ENCODE measurements at regions not wholly inside any gene's neighbourhood (a gene's known extent, or its start where the extent isn't known, plus 50 kb on each side); places are given as distances from the start of the nearest gene placed in this dataset.

DNA sequence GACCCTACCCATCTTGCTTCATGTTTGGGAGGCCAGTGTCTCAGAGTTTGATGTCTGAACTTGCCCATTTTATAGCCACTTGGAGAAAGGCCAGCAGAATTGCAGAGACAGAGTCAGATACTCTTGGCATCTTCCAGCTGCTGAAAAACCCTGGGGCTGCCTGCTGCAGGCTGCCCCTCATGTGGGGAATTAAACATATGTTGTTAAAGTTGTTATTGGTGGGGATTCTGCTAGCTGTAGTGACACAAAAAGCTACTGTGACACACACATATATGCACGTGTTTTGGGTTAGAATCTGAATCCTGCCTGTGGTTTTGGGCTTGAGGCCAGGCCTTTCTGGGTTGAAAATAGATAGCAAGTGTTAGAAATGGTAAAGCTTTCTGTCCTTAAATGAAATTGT is 1288.4 kb downstream of the AACS start:
- no peaks in the 10 kb centered on the region for H3K36me3 ChIP-seq (ENCODE audit: control insufficient read depth, insufficient read depth, low read length)
- ATAC-seq (ENCODE audit: low read depth in 2 of 2): no peak
- H3K27ac ChIP-seq (ENCODE audit: insufficient read depth, low read length, poor library complexity, severe bottlenecking): no peak overlapping the region
- H3K4me3 Mint-ChIP-seq: no peak overlapping the region
- H3K4me1 Mint-ChIP-seq: no peaks in the 10 kb centered on the region
- peaks cover 0 to 18% (median 7%) of the 10 kb centered on the region in 7 donors for H3K9me3 Mint-ChIP-seq
- H3K4me1 ChIP-seq (ENCODE audit: control insufficient read depth, insufficient read depth, low read length, poor library complexity, severe bottlenecking): no peaks in the 10 kb centered on the region
- H3K27me3 Mint-ChIP-seq: no peaks in the 10 kb centered on the region
- no peaks in the 10 kb centered on the region for H3K36me3 Mint-ChIP-seq
- DNase-seq: no peak
- no peaks in the 10 kb centered on the region for H3K27me3 ChIP-seq (ENCODE audit: control insufficient read depth, insufficient read depth, low read length)
- H3K9me3 ChIP-seq (ENCODE audit: control insufficient read depth in 2 of 2, low read length in 2 of 2): peaks cover 2 to 7% of the 10 kb centered on the region in 2 experiments
- H3K27ac Mint-ChIP-seq: no peak overlapping the region
- H3K4me3 ChIP-seq (ENCODE audit: low read depth, low read length): no peak overlapping the region

DNA sequence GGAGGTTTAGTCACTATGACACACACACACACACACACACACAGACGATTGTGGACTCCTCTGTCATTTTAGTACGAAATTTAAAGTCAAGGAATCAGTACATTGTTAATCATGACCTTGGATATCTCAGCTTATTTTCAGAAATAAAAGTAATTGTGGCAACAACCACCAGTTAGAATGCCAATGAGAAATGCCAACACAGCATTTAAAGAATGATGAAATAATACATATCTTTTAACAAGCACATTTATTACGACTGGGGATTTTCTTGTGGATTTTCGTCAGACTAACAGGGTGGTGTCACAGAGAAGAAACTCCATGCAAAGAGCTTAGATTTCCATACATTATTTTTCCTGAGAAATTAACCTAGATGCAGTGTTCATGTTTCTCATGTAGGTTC is 1289.4 kb downstream of the AACS start:
- Histone ChIP-seq H3K27ac (ENCODE audit: insufficient read depth, low read length, poor library complexity, severe bottlenecking) (no peak overlapping the region), H3K9me3 (ENCODE audit: control insufficient read depth in 2 of 2, low read length in 2 of 2) (peaks cover 0 to 7% of the 10 kb centered on the region in 2 experiments), H3K4me3 (ENCODE audit: low read depth, low read length) (no peak overlapping the region), H3K4me1 (ENCODE audit: control insufficient read depth, insufficient read depth, low read length, poor library complexity, severe bottlenecking) (no peaks in the 10 kb centered on the region), H3K27me3 (ENCODE audit: control insufficient read depth, insufficient read depth, low read length) (no peaks in the 10 kb centered on the region), H3K36me3 (ENCODE audit: control insufficient read depth, insufficient read depth, low read length) (no peaks in the 10 kb centered on the region)
- no peak for DNase-seq
- Mint-ChIP-seq H3K27ac (no peak overlapping the region), H3K4me3 (no peak overlapping the region), H3K4me1 (no peaks in the 10 kb centered on the region), H3K36me3 (no peaks in the 10 kb centered on the region), H3K27me3 (no peaks in the 10 kb centered on the region), H3K9me3 (peaks cover 0 to 22% (median 7%) of the 10 kb centered on the region in 7 donors)
- no peak for ATAC-seq (ENCODE audit: low read depth in 2 of 2)

DNA sequence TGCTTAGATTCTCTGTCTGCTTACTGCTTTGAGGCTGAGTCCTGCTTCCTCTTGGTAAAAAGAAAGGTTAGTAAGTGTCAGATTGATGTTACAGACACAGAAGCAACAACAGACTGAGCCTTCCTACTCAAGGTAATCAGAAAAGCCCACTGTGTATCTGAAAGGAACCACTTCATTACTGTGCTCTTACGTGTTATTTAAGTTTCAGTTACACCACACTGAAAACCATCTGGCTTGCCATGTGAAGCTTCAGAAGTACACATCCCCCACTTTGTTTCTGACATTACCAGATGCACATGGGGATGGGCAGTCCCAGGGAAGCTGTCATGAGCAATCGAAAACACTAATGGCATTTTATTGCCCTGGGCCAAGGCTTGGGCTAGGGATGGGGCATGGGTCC is 1290.1 kb downstream of the AACS start:
- Histone ChIP-seq H3K4me3 (ENCODE audit: low read depth, low read length) (no peak overlapping the region), H3K36me3 (ENCODE audit: control insufficient read depth, insufficient read depth, low read length) (no peaks in the 10 kb centered on the region), H3K9me3 (ENCODE audit: control insufficient read depth in 2 of 2, low read length in 2 of 2) (peaks cover 0 to 7% of the 10 kb centered on the region in 2 experiments), H3K27me3 (ENCODE audit: control insufficient read depth, insufficient read depth, low read length) (no peaks in the 10 kb centered on the region), H3K4me1 (ENCODE audit: control insufficient read depth, insufficient read depth, low read length, poor library complexity, severe bottlenecking) (no peaks in the 10 kb centered on the region), H3K27ac (ENCODE audit: insufficient read depth, low read length, poor library complexity, severe bottlenecking) (no peak overlapping the region)
- Mint-ChIP-seq H3K27ac (no peak overlapping the region), H3K4me3 (no peak overlapping the region), H3K36me3 (no peaks in the 10 kb centered on the region), H3K27me3 (no peaks in the 10 kb centered on the region), H3K9me3 (peaks cover 2 to 29% (median 7%) of the 10 kb centered on the region in 7 donors), H3K4me1 (no peaks in the 10 kb centered on the region)
- no peak for ATAC-seq (ENCODE audit: low read depth in 2 of 2)
- no peak for DNase-seq

DNA sequence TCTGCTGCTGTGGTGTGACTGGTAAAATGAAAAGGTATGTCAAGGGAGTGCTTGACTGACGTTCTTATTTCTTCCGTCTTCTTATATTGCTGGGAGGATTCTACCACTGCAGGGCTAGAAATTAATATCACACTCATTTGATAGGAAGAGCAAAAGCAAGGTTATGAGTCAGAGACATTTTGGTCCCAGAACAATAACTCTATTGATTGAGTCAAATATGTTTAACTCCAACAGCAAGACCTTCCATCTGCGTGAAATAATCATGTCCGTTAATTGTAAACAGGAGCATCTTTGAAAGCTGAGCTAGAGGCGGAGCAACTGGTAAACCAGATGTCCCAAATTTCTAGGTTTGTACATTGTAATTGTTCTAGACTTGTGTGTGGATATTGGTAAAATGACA is 1293.6 kb downstream of the AACS start:
- peaks cover 3 to 31% (median 10%) of the 10 kb centered on the region in 7 donors for H3K9me3 Mint-ChIP-seq
- no peak overlapping the region for H3K27ac Mint-ChIP-seq

DNA sequence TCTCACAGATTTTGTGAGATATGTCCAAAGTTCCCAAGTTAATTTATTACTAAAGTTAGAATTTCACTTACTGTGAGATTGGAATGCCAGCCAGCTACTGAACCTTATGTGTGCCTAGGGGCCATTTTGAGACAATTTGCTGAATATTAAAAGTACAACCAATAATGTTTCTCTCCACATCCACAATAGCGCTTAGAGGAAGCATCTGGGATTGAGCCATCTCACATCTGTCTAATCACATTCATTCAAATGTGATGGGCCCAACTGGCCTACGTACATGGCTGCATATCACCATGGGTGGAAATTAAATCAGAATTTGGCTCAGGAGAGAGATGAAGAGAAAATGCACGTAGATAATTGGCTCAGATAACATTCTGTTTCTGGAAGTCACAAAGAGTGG is 1294.0 kb downstream of the AACS start:
- H3K27ac Mint-ChIP-seq: no peak overlapping the region
- Histone ChIP-seq H3K4me1 (ENCODE audit: control insufficient read depth, insufficient read depth, low read length, poor library complexity, severe bottlenecking) (no peaks in the 10 kb centered on the region), H3K4me3 (ENCODE audit: low read depth, low read length) (no peak overlapping the region), H3K27ac (ENCODE audit: insufficient read depth, low read length, poor library complexity, severe bottlenecking) (no peak overlapping the region), H3K9me3 (ENCODE audit: control insufficient read depth in 2 of 2, low read length in 2 of 2) (peaks cover 0 to 7% of the 10 kb centered on the region in 2 experiments), H3K27me3 (ENCODE audit: control insufficient read depth, insufficient read depth, low read length) (no peaks in the 10 kb centered on the region), H3K36me3 (ENCODE audit: control insufficient read depth, insufficient read depth, low read length) (no peaks in the 10 kb centered on the region)
- no peaks in the 10 kb centered on the region for H3K27me3 Mint-ChIP-seq
- H3K9me3 Mint-ChIP-seq: peaks cover 3 to 27% (median 10%) of the 10 kb centered on the region in 7 donors
- no peak overlapping the region for H3K4me3 Mint-ChIP-seq
- H3K4me1 Mint-ChIP-seq: no peaks in the 10 kb centered on the region
- H3K36me3 Mint-ChIP-seq: no peaks in the 10 kb centered on the region
- DNase-seq: no peak
- no peak for ATAC-seq (ENCODE audit: low read depth in 2 of 2)

More for the DNA sequence above, 1293.6 kb downstream of the AACS start:
- Mint-ChIP-seq H3K27me3 (no peaks in the 10 kb centered on the region), H3K36me3 (no peaks in the 10 kb centered on the region), H3K4me3 (no peak overlapping the region), H3K4me1 (no peaks in the 10 kb centered on the region)
- Histone ChIP-seq H3K9me3 (ENCODE audit: control insufficient read depth in 2 of 2, low read length in 2 of 2) (peaks cover 0 to 7% of the 10 kb centered on the region in 2 experiments), H3K4me3 (ENCODE audit: low read depth, low read length) (no peak overlapping the region), H3K27ac (ENCODE audit: insufficient read depth, low read length, poor library complexity, severe bottlenecking) (no peak overlapping the region), H3K27me3 (ENCODE audit: control insufficient read depth, insufficient read depth, low read length) (no peaks in the 10 kb centered on the region), H3K36me3 (ENCODE audit: control insufficient read depth, insufficient read depth, low read length) (no peaks in the 10 kb centered on the region), H3K4me1 (ENCODE audit: control insufficient read depth, insufficient read depth, low read length, poor library complexity, severe bottlenecking) (no peaks in the 10 kb centered on the region)
- DNase-seq: no peak
- no peak for ATAC-seq (ENCODE audit: low read depth in 2 of 2)

DNA sequence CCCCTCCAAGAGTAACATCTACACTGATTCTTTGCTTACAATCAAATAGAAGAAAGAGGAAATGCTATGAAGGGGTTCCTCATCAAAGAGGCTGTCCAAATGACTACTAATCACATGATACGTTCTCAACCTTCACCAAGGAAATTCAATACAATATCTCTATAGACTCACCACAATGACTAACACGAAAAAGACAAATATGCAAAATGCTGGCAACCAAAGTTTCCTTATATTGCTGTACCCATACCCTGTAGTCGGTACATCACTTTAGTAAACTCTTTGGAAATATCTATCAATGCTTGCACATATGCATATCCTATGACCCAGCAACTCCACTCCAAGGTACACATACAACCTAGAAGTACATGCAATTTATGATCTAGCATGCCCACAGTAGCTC is 1296.6 kb downstream of the AACS start:
- Histone ChIP-seq H3K36me3 (ENCODE audit: control insufficient read depth, insufficient read depth, low read length) (no peaks in the 10 kb centered on the region), H3K4me1 (ENCODE audit: control insufficient read depth, insufficient read depth, low read length, poor library complexity, severe bottlenecking) (no peaks in the 10 kb centered on the region), H3K9me3 (ENCODE audit: control insufficient read depth in 2 of 2, low read length in 2 of 2) (no peaks in the 10 kb centered on the region), H3K27ac (ENCODE audit: insufficient read depth, low read length, poor library complexity, severe bottlenecking) (no peak overlapping the region), H3K27me3 (ENCODE audit: control insufficient read depth, insufficient read depth, low read length) (no peaks in the 10 kb centered on the region), H3K4me3 (ENCODE audit: low read depth, low read length) (no peak overlapping the region)
- DNase-seq: no peak
- ATAC-seq (ENCODE audit: low read depth in 2 of 2): no peak
- H3K4me3 Mint-ChIP-seq: no peak overlapping the region
- peaks cover 3 to 21% (median 11%) of the 10 kb centered on the region in 7 donors for H3K9me3 Mint-ChIP-seq
- H3K27ac Mint-ChIP-seq: no peak overlapping the region
- no peaks in the 10 kb centered on the region for H3K27me3 Mint-ChIP-seq
- H3K36me3 Mint-ChIP-seq: no peaks in the 10 kb centered on the region
- H3K4me1 Mint-ChIP-seq: no peaks in the 10 kb centered on the region

DNA sequence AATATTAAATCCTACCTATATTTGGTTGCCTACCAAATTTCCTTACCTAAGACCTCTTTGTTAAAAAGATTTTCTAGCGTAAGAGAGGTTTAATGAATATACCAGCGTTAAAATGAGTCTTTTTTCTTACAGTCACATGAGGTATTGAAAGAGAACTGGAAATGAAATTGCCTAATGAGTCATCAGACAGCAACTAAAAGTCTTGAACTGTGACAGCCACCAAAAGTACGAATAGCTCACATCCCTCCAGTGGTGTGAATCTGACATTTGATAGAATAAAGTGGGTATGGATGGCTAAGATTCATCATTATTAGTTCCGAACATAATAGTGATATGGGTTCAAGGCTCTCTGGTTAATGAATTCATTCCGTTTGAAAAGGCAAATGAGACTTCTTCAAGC is 1297.3 kb downstream of the AACS start:
- H3K27ac ChIP-seq (ENCODE audit: insufficient read depth, low read length, poor library complexity, severe bottlenecking): no peak overlapping the region
- no peaks in the 10 kb centered on the region for H3K4me1 ChIP-seq (ENCODE audit: control insufficient read depth, insufficient read depth, low read length, poor library complexity, severe bottlenecking)
- no peaks in the 10 kb centered on the region for H3K4me1 Mint-ChIP-seq
- H3K4me3 Mint-ChIP-seq: no peak overlapping the region
- no peak for ATAC-seq (ENCODE audit: low read depth in 2 of 2)
- H3K27me3 ChIP-seq (ENCODE audit: control insufficient read depth, insufficient read depth, low read length): no peaks in the 10 kb centered on the region
- no peaks in the 10 kb centered on the region for H3K9me3 ChIP-seq (ENCODE audit: control insufficient read depth in 2 of 2, low read length in 2 of 2)
- no peak for DNase-seq
- no peaks in the 10 kb centered on the region for H3K27me3 Mint-ChIP-seq
- H3K36me3 Mint-ChIP-seq: no peaks in the 10 kb centered on the region
- H3K4me3 ChIP-seq (ENCODE audit: low read depth, low read length): no peak overlapping the region
- no peak overlapping the region for H3K27ac Mint-ChIP-seq
- H3K36me3 ChIP-seq (ENCODE audit: control insufficient read depth, insufficient read depth, low read length): no peaks in the 10 kb centered on the region
- H3K9me3 Mint-ChIP-seq: peaks cover 0 to 15% (median 11%) of the 10 kb centered on the region in 7 donors

DNA sequence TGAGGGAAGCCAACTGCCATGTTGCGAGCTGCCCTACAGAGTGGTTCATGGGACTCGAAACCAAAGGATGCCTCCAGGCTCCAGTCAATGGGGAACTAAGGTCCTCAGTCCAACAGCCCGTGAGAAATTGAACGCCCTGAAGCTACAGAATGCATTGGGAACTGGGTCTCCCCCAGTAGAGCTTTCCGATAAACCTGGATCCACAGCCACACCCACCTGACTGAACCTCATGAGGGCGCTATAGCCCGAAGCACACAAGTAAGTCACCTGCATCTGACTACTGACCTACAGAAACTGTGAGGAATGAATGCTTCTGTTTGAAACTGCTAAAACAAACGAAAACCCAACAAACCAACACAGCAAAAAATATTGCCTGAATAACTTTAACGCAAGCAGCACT is 1297.7 kb downstream of the AACS start:
- Histone ChIP-seq H3K27me3 (ENCODE audit: control insufficient read depth, insufficient read depth, low read length) (no peaks in the 10 kb centered on the region), H3K4me3 (ENCODE audit: low read depth, low read length) (no peak overlapping the region), H3K36me3 (ENCODE audit: control insufficient read depth, insufficient read depth, low read length) (no peaks in the 10 kb centered on the region), H3K9me3 (ENCODE audit: control insufficient read depth in 2 of 2, low read length in 2 of 2) (no peaks in the 10 kb centered on the region), H3K4me1 (ENCODE audit: control insufficient read depth, insufficient read depth, low read length, poor library complexity, severe bottlenecking) (no peaks in the 10 kb centered on the region), H3K27ac (ENCODE audit: insufficient read depth, low read length, poor library complexity, severe bottlenecking) (no peak overlapping the region)
- Mint-ChIP-seq H3K27me3 (no peaks in the 10 kb centered on the region), H3K4me1 (no peaks in the 10 kb centered on the region), H3K27ac (no peak overlapping the region), H3K4me3 (no peak overlapping the region), H3K36me3 (no peaks in the 10 kb centered on the region), H3K9me3 (peaks cover 0 to 20% (median 11%) of the 10 kb centered on the region in 7 donors)
- no peak for DNase-seq
- ATAC-seq (ENCODE audit: low read depth in 2 of 2): no peak
